ENCODE measurements at regions not wholly inside any gene's neighbourhood (a gene's known extent, or its start where the extent isn't known, plus 50 kb on each side); places are given as distances from the start of the nearest gene placed in this dataset.

DNA sequence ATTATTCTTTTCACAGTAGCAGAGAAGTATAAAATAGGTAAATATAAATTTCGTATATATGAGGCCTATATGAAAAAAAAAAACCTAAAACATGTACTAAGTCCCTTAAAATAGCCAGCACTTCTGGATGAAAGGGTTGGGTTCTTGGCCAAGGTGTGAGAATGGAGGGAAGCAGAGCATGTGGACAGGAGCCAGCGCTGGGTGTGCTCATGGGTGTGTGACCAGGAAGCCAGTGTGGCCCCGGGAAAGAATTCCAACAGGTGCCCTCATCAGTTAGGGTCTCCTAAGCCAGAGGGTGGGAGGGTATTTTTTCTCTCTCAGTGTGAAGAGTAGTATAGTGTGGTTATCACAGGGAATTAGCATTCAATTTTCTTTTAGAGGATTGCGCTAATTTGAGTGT, 401.9 kb upstream of the IGFBP3 start:
- no peak for DNase-seq

DNA sequence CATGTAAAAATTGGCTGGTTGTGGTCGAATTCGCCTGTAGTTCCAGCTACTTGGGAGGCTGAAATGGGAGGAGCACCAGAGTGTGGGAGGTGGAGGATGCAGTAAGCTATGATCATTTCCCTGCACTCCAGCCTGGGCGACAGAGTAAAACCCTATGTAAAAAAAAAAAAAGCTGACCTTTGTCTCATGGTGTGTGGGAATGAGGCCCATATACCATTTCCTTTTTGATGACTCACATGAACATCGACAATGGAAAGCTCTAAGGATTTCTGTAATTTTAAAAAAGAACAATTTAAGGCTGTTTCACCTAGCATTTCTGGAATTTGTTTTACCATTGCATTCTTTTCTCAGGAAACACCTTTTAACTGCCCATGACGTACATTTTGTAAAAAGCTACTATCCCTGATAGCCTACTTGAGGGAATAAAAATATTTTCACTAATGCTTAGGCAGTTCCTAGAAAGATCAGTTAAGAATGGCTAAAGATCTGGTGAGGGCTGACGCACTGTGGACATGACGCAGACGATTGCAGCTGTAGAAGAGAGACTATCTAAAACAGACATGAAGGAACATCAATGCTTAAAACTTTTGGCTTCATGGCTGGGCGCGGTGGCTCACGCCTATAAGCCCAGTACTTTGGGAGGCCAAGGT, 400.6 kb upstream of the IGFBP3 start:
- no peak for DNase-seq

- no peak for DNase-seq
Measured at GRCh38 chr7:46320956-46321355, 399.9 kb upstream of the IGFBP3 start.

DNA sequence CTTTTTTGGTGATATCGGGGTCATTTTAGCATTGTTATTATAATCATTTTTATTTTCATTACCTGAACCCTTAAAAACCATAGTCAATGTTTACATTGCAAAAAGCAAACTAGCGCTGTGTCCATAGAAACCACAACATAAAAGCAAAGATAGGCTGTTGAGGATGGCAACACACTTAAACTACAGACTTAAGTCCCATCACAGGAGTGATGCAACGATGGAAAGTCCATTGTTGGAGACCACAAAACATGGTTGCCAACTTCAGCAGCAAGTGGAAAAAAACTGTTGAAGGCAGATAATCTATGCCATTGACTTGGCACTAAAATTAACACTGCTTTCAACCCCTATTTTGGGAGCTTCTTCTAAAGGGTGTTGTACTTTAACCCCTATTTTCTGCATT, 398.8 kb upstream of the IGFBP3 start:
- DNase-seq: no peak

DNA sequence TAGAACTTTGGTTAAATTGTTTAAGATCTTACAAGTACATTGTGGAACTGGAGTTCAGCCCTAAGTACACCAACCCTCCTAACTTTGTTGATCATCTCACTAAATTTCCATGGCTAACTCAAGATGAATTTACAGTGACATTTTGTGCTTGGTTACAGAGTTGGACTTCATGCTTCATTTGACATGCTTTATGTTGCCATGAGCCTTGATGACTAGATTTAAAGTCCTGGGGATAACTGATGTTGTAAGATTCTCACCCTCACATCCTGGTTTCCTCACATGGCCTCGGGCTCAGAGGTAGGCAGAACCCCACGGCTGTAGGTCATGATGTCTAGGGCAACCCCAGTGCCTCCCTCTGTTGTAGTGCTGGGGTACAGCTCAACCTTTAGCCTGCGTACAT, 397.2 kb upstream of the IGFBP3 start:
- no peak for DNase-seq

DNA sequence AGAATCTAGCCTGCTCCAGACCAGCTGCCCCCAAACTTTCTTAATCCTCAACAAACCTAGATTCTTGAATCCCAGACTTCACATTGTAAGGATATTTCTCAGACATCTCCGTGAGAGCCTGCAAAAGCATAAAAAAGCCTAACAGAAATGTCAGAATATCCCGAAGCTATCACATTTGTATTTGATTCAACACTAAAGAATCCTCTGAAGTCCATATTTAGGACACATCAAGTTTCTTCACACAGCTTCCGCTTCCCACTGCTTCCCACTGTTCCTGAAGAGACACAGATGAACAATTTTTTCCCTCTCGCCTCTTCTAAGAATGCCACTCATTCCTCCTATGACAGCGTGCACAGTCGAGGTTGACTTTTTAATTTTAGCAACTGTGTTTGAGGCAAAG, 396.2 kb upstream of the IGFBP3 start:
- DNase-seq: no peak

DNA sequence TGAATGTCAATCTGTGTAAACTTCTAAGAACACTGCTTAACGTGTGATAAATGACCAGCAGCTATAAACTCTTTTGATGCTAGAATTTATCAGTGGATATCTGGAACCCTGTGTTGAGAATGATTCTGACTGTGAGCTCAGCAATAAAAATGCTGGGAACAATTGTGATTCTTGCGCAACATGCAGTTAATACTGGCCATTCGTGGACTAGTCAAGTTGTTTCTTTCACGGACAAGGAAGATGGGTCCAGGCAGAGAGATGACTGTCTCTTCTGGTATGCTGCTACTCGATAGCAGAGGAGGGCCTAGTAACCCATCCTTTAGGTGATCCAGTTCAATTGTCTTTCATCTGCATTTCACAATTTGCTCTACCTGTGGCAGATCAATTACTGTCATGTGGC, 394.8 kb upstream of the IGFBP3 start:
- no peak for DNase-seq

- no peak for DNase-seq
Measured at GRCh38 chr7:46301677-46302076, 380.6 kb upstream of the IGFBP3 start.

GRCh38 chr7:46297515-46297914, 376.4 kb upstream of the IGFBP3 start:
- DNase-seq: no peak

DNA sequence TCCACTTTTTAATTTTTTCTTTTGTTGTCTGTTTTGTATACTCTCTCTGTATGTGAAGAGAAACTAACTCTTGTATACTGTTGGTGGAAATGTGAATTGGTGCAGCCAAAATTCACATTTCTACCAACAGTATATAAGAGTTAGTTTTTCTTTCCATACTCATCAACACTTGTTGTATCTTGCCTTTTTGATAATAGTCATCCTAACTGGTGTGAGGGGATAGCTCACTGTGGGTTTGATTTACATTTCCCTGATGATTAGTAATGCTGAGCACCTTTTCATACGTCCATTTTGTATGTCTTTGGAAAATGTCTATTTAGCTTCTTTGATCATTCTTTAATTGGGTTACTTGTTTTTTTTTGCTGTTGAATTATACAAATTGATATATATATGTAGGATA, 375.5 kb upstream of the IGFBP3 start:
- no peak for DNase-seq

DNA sequence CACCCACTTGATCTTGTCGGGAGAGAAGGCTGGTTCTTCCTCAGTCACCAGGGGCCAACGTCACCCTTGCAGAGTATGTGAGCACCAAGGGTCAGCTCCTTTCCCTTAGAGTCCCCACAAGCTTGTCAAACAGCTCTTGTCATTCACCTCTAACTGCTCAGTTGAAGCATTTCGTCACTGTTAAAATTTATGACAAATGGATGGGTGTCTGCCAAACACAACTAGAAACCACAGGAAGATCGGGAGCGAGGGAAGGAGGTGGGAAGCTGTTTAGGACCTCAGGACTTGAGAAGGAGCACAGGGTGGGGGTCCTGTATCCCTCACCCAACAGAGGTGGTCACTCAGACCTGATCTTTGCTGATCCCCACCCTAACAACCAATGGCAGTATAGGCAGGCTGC, 373.3 kb upstream of the IGFBP3 start:
- DNase-seq: no peak

GRCh38 chr7:46292741-46293140, 371.7 kb upstream of the IGFBP3 start:
- DNase-seq: no peak

DNA sequence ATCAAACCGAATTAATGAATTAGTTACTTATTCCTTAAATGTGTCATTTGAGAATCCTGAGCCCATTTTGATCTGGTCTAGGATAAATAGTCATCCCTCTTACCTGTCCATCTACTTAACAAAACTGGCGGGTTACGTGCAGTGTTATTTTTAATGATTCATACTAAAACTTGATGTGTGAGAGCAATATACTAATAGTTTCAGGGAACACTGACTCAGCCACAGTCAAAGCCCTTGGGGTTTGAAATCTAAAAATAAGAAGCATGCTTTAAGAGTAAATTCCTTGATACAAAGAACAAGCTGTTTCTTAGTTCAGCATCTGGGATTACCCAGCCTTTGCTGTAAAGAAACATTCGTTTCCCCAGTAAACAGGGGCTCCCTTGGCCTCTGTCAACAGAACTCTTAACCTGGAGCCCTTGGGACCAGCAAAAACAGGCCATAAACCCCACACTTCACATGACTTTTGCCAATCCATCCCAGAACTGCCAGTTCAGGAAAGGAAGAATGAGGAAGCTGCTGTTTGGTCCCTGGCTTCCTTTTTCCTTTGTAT, 370.6 kb upstream of the IGFBP3 start:
- DNase-seq: no peak

GRCh38 chr7:46291050-46291438, 370.0 kb upstream of the IGFBP3 start:
- no peak for DNase-seq

- no peak for DNase-seq
Measured at GRCh38 chr7:46290374-46291049, 369.4 kb upstream of the IGFBP3 start.

DNA sequence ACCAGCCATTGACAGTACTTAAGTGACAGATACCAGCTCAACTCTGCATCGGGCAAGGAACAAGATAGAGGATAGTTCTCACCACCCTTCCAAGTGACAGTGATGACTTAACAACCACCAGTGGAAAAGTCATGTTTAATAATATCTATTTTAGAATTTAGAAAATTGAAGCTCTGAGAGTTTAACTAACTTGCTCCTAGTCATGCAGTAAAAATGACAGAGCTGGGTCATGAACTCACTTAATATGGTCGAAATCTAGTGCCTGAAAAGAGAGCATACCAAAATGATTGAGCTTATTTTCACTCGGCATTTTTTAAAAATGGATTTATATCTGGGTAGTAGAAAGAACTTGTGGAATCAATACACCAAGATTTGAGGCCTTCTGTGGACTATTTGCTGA, 367.8 kb upstream of the IGFBP3 start:
- DNase-seq: no peak

GRCh38 chr7:46288010-46288409, 366.9 kb upstream of the IGFBP3 start:
- no peak for DNase-seq

DNA sequence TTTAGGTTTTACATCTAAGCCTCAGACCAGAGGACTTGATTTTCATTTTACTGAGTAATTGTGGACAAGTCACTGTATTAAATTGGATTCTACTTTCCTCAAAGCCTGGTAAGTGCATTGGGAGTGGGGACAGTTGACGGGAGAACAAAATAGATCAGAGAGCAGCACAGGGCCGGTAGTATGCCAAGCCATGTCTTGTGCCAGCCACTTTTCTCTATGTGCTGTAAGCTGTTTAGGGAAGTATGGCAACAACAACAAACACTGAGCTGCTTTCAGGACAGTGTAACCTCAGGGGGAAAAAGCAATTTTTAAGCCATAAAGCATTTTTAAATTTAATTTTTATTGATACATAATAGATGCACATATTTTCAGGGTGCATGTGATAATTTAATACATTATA, 365.9 kb upstream of the IGFBP3 start:
- no peak for DNase-seq

DNA sequence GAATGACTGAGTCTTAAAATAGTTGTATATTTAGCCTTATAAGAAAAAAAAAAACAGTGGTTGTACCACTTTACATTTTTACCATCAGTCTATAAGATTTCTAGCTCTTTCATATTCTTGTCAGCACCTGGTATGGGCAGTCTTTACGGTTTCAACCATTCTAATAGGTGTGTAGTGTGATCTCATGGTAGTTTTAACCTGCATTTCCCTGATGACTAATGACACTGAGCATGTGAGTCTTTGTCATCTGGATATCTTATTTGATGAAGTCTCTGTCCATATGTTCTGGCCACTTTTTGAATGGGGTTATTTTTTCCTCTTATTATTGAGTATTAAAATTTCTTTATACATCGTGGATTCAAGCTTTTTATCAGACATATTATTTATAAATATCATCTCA, 365.3 kb upstream of the IGFBP3 start:
- DNase-seq: no peak

GRCh38 chr7:46285878-46286277, 364.8 kb upstream of the IGFBP3 start:
- no peak for DNase-seq

GRCh38 chr7:46283852-46284251, 362.8 kb upstream of the IGFBP3 start:
- DNase-seq: no peak

- DNase-seq: no peak
Measured at GRCh38 chr7:46282155-46282554, 361.1 kb upstream of the IGFBP3 start.

GRCh38 chr7:46281071-46281470, 360.0 kb upstream of the IGFBP3 start:
- DNase-seq: no peak

DNA sequence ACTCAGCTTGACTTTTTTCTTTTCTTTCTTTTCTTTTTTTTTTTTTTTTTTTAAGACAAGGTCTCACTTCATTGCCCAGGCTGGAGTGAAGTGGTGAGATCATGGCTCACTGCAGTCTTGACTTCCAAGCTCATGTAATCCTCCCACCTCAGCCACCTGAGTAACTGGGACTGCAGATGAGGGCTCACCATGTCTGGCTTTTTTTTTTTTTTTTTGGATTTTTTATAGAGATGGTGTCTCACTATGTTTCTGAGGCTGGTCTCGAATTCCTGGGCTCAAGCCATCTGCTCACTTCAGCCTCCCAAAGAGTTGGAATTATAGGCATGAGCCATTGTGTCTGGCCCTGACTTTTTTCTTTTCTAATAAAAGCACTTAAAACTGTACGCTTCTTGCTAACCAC, 358.2 kb upstream of the IGFBP3 start:
- no peak for DNase-seq

DNA sequence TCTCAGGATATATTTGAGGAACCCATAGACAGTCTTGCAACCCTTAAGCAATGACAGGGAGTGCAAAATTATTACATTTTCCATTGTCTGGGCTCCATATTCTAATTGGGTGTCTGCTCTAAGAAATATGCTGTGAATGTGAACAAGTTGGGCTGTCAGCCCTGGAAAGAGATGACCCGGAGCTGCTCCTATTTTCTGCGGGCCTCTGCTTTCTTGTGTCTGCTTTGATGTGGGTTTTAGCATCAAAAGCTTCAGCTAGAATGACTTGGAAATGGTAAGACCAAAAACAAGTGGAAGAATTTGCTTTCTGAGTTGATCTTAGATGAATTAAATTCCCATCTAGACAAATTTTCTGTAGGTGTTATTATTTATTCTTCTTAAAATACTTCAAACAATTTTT, 343.6 kb upstream of the IGFBP3 start:
- no peak for DNase-seq
